ENCODE measurements at regions not wholly inside any gene's neighbourhood (a gene's known extent, or its start where the extent isn't known, plus 50 kb on each side); places are given as distances from the start of the nearest gene placed in this dataset.

- DNase-seq: no peak
Observed at GRCh38 chr18:41829647-41830516, 125.2 kb upstream of the PIK3C3 start.

GRCh38 chr18:41828137-41828536 lies 126.9 kb upstream of the PIK3C3 start:
- no peak for DNase-seq

- no peak for DNase-seq
Observed at GRCh38 chr18:41820784-41821183, 134.2 kb upstream of the PIK3C3 start.

- DNase-seq: no peak
Observed at GRCh38 chr18:41818381-41819355, 136.4 kb upstream of the PIK3C3 start.

- DNase-seq: no peak
Observed at GRCh38 chr18:41814651-41815050, 140.4 kb upstream of the PIK3C3 start.

- DNase-seq: no peak
Observed at GRCh38 chr18:41809652-41810051, 145.4 kb upstream of the PIK3C3 start.

GRCh38 chr18:41805341-41805740 lies 149.7 kb upstream of the PIK3C3 start:
- DNase-seq: no peak

GRCh38 chr18:41798879-41799278 lies 156.2 kb upstream of the PIK3C3 start:
- no peak for DNase-seq

- DNase-seq: no peak
Observed at GRCh38 chr18:41790687-41791086, 164.3 kb upstream of the PIK3C3 start.

- peak; percentile 14 for DNase-seq
Observed at GRCh38 chr18:41789001-41789400, 166.0 kb upstream of the PIK3C3 start.

- DNase-seq: no peak
Observed at GRCh38 chr18:41783879-41784278, 171.2 kb upstream of the PIK3C3 start.

GRCh38 chr18:41783065-41783818 lies 171.8 kb upstream of the PIK3C3 start:
- no peak for DNase-seq

GRCh38 chr18:41771973-41772372 lies 183.1 kb upstream of the PIK3C3 start:
- no peak for DNase-seq

GRCh38 chr18:41769265-41769664 lies 185.8 kb upstream of the PIK3C3 start:
- no peak for DNase-seq

- DNase-seq: no peak
Observed at GRCh38 chr18:41768467-41768866, 186.6 kb upstream of the PIK3C3 start.

- peak; percentile 35 for DNase-seq
Observed at GRCh38 chr18:41767960-41768359, 187.1 kb upstream of the PIK3C3 start.

- no peak for DNase-seq
Observed at GRCh38 chr18:41765460-41765859, 189.6 kb upstream of the PIK3C3 start.

GRCh38 chr18:41763361-41763760 lies 191.7 kb upstream of the PIK3C3 start:
- no peak for DNase-seq

- DNase-seq: peak; percentile 89
Observed at GRCh38 chr18:41761333-41762018, 193.6 kb upstream of the PIK3C3 start.

- DNase-seq: no peak
Observed at GRCh38 chr18:41758534-41758933, 196.5 kb upstream of the PIK3C3 start.

GRCh38 chr18:41756141-41756540 lies 198.9 kb upstream of the PIK3C3 start:
- no peak for DNase-seq

- no peak for DNase-seq
Observed at GRCh38 chr18:41754332-41754731, 200.7 kb upstream of the PIK3C3 start.
